ENCODE measurements at regions not wholly inside any gene's neighbourhood (a gene's known extent, or its start where the extent isn't known, plus 50 kb on each side); places are given as distances from the start of the nearest gene placed in this dataset.
A peak's percentile ranks its signal among the peaks of the same experiment; 100 is the strongest.

- no peak for DNase-seq (ENCODE audit: extremely low spot score)
- 66% methylated on average over 13 of the region's 13 CpGs for WGBS
- H3K4me3 ChIP-seq: no peak overlapping the region
- no peaks in the 10 kb centered on the region for H3K36me3 ChIP-seq
- H3K4me1 ChIP-seq: peaks cover 0 to 7% (median 1%) of the 10 kb centered on the region in 4 donors
- TF ChIP-seq POLR2AphosphoS5 (IDR thresholded peaks at IDR 0.05) (peak in 1 of 2 donors; percentile 53), EP300 (IDR thresholded peaks at IDR 0.05) (no peak)
- H3K27me3 ChIP-seq: no peaks in the 10 kb centered on the region
- no peak overlapping the region for H3K27ac ChIP-seq (replicated peaks in 1 of 4)
- intact Hi-C loops (cut with DNase I): no loop called here
- H3K9me3 ChIP-seq: no peaks in the 10 kb centered on the region
These were observed 61.0 kb upstream of the AOAH start for GRCh38 chr7:36784991-36785940.

- Histone ChIP-seq H3K4me3 (no peak overlapping the region), H3K27me3 (no peaks in the 10 kb centered on the region), H3K9me3 (no peaks in the 10 kb centered on the region), H3K36me3 (no peaks in the 10 kb centered on the region), H3K4me1 (peaks cover 0 to 7% (median 0%) of the 10 kb centered on the region in 4 donors), H3K27ac (replicated peaks in 1 of 4) (no peak overlapping the region)
- TF ChIP-seq EP300 (IDR thresholded peaks at IDR 0.05) (no peak), POLR2AphosphoS5 (IDR thresholded peaks at IDR 0.05) (no peak), POLR2A (IDR thresholded peaks at IDR 0.05; ENCODE audit: low read depth) (no peak)
- TF ChIP-seq, protein P1, sequence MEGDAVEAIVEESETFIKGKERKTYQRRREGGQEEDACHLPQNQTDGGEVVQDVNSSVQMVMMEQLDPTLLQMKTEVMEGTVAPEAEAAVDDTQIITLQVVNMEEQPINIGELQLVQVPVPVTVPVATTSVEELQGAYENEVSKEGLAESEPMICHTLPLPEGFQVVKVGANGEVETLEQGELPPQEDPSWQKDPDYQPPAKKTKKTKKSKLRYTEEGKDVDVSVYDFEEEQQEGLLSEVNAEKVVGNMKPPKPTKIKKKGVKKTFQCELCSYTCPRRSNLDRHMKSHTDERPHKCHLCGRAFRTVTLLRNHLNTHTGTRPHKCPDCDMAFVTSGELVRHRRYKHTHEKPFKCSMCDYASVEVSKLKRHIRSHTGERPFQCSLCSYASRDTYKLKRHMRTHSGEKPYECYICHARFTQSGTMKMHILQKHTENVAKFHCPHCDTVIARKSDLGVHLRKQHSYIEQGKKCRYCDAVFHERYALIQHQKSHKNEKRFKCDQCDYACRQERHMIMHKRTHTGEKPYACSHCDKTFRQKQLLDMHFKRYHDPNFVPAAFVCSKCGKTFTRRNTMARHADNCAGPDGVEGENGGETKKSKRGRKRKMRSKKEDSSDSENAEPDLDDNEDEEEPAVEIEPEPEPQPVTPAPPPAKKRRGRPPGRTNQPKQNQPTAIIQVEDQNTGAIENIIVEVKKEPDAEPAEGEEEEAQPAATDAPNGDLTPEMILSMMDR (IDR thresholded peaks at IDR 0.05): no peak
- intact Hi-C loops (cut with DNase I): no loop called here
- DNase-seq (ENCODE audit: extremely low spot score): peak; percentile 7
- 84% methylated on average over 5 of the region's 5 CpGs for WGBS
These were observed 56.9 kb upstream of the AOAH start for GRCh38 chr7:36781011-36781738.

- no peaks in the 10 kb centered on the region for H3K9me3 ChIP-seq
- no peak overlapping the region for H3K4me3 ChIP-seq
- intact Hi-C loops (cut with DNase I): no loop called here
- H3K4me1 ChIP-seq: no peaks in the 10 kb centered on the region
- WGBS: 89% methylated on average over 4 of the region's 4 CpGs
- no peaks in the 10 kb centered on the region for H3K36me3 ChIP-seq
- no peak for DNase-seq (ENCODE audit: extremely low spot score)
- no peak overlapping the region for H3K27ac ChIP-seq (replicated peaks in 1 of 4)
- TF ChIP-seq POLR2AphosphoS5 (IDR thresholded peaks at IDR 0.05): no peak
- TF ChIP-seq, protein P1 (IDR thresholded peaks at IDR 0.05): no peak
- TF ChIP-seq POLR2A (IDR thresholded peaks at IDR 0.05; ENCODE audit: low read depth): no peak
- no peak for TF ChIP-seq EP300 (IDR thresholded peaks at IDR 0.05)
- no peaks in the 10 kb centered on the region for H3K27me3 ChIP-seq
These were observed 53.6 kb upstream of the AOAH start for GRCh38 chr7:36777855-36778254.

DNA sequence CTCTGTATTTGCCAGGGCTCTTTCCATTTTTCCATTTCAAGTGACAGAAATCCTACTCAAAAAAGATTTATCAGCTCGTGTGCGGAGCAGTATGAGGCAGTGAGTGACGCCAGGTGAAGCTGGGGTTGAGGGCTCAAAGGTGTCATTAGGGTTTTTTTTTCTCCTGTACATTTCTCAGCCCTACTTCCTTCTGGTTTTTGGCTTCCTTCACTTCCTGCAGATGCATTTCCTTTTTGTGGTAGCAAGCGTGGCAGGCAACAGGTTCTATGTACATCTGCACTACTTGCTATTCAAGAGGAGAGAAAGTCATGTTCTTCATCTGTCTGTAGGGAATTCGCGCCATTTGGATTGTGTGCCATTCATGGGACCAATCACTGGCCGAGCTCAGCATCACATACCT lies 52.8 kb upstream of the AOAH start:
- no peaks in the 10 kb centered on the region for H3K4me1 ChIP-seq
- DNase-seq (ENCODE audit: extremely low spot score): no peak
- no peak overlapping the region for H3K27ac ChIP-seq (replicated peaks in 1 of 4)
- intact Hi-C loops (cut with DNase I): no loop called here
- no peaks in the 10 kb centered on the region for H3K27me3 ChIP-seq
- no peak overlapping the region for H3K4me3 ChIP-seq
- TF ChIP-seq POLR2AphosphoS5 (IDR thresholded peaks at IDR 0.05) (no peak), EP300 (IDR thresholded peaks at IDR 0.05) (no peak), POLR2A (IDR thresholded peaks at IDR 0.05; ENCODE audit: low read depth) (no peak)
- TF ChIP-seq, protein P1 (IDR thresholded peaks at IDR 0.05): no peak
- no peaks in the 10 kb centered on the region for H3K36me3 ChIP-seq
- WGBS: 69% methylated on average over 7 of the region's 7 CpGs
- no peaks in the 10 kb centered on the region for H3K9me3 ChIP-seq

DNA sequence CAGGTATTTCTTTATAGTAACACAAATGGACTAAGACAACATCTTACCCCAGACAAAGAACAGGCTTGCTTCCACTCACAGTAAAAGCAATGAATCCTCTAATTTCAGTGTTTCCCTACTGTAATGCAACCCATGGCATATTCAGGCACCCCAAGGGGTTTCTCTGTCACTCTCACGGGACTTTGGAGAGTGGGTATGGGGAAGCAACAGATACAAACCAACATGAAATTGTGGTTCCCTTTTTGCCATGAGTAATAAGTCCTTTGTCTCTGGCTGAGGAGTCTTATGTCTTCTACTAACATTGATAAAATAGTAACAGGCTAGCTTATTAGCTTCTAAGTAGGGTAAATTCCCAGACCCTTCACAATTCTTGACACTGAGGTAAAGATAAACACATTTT lies 51.4 kb upstream of the AOAH start:
- WGBS: 85% methylated on average over 1 of the region's 1 CpG

More for the DNA sequence above, 51.4 kb upstream of the AOAH start:
- intact Hi-C loops (cut with DNase I): no loop called here
- H3K9me3 ChIP-seq: no peaks in the 10 kb centered on the region
- H3K4me1 ChIP-seq: no peaks in the 10 kb centered on the region
- no peak overlapping the region for H3K27ac ChIP-seq (replicated peaks in 1 of 4)
- no peak overlapping the region for H3K4me3 ChIP-seq
- no peak for DNase-seq (ENCODE audit: extremely low spot score)
- H3K27me3 ChIP-seq: no peaks in the 10 kb centered on the region
- TF ChIP-seq, protein P1 (IDR thresholded peaks at IDR 0.05): no peak
- TF ChIP-seq EP300 (IDR thresholded peaks at IDR 0.05) (no peak), POLR2AphosphoS5 (IDR thresholded peaks at IDR 0.05) (no peak), POLR2A (IDR thresholded peaks at IDR 0.05; ENCODE audit: low read depth) (no peak)
- H3K36me3 ChIP-seq: no peaks in the 10 kb centered on the region

All from esophagus muscularis mucosa (tissue), 4 donors.